Lower leg skin (tissue), 4 donors: ENCODE measurements at regions not wholly inside any gene's neighbourhood (a gene's known extent, or its start where the extent isn't known, plus 50 kb on each side); places are given as distances from the start of the nearest gene placed in this dataset.

Experiments
- DNase-seq, 2 donors: peaks; one replicate each; pipeline ENCODE4 v3.0.0-alpha.2; 2019; ENCODE audit warnings: low spot score in 2 of 2
- H3K4me3 ChIP-seq: fragments of 200-600 bp; sonication (generic); 2 replicates; pipeline ENCODE4 v1.5.1; 2017; ENCODE audit warnings: mild to moderate bottlenecking, low read depth; ENCODE audit not compliant: poor library complexity, severe bottlenecking
- POLR2A ChIP-seq, 2 donors: fragments of 450-650 bp; IDR thresholded peaks; one replicate each; pipeline ENCODE4 v1.6.1; 2016 to 2017; ENCODE audit warnings: antibody characterized with exemption in 2 of 2, mild to moderate bottlenecking in 1 of 2, moderate library complexity in 1 of 2
- WGBS, 2 donors: methylation state at CpG; one replicate each; pipeline ENCODE4 v1.1.5; 2018; 5-methylcytosine and 5-hydroxymethylcytosine counted together
- intact Hi-C: fragments of 100-400 bp; cut with DNase I; formaldehyde crosslinking; loops from one replicate; pipeline ENCODE4 v1.15.0; 2023; ENCODE audit warnings: low total_unique reads
- TF ChIP-seq, protein P1 (sequence below), 3 donors: fragments of 450-650 bp; IDR thresholded peaks; one replicate each; pipeline ENCODE4 v1.5.1; 2016; ENCODE audit warnings: antibody characterized with exemption in 3 of 3, mild to moderate bottlenecking in 3 of 3, moderate library complexity in 2 of 3

DNA sequence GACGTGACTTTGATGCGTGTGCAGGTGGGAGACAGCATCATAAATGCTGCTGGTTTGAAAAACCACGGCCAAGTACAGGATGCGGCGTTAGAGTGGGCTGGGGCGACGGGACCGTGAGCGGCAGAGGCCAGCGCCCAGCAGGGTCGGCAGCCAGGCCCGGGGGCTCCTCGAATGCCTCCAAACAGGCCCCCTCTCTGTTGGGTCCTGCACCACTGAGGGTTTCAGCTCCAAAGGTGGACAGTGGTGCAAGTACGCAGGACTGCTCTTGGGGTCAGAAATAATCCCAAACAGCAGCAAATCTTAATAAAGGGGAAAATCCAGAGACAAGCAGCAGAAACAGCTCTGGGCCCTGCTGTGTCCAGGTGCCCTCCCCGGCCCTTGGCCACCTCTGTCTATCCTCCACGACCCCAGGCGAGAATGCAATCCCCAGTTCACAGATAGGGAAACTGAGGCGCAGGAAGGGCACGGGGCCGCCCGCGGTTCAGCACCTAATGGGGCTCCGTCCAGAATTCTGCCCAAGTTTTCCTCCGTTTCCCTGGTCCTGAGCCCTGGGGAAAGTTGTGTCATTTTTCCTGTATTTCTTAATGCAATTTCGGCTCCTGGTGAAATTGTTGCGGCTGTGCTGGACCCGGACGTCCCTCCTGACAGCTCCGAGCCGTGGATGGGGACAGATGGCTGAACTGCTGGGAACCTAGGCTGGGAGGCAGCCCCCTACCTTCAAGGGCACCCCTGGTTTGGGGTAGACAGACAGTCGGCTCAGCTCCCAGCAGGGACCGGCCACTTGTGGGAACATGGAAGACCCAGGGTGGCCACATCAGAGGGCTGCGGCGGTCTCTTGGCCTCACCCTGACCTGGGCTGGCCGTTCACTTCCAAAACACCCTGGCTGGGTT, 97.4 kb downstream of the FOXL3 start:
- WGBS, 2 donors: 90 to 95% methylated on average over 32 to 35 of the region's 35 CpGs

DNA sequence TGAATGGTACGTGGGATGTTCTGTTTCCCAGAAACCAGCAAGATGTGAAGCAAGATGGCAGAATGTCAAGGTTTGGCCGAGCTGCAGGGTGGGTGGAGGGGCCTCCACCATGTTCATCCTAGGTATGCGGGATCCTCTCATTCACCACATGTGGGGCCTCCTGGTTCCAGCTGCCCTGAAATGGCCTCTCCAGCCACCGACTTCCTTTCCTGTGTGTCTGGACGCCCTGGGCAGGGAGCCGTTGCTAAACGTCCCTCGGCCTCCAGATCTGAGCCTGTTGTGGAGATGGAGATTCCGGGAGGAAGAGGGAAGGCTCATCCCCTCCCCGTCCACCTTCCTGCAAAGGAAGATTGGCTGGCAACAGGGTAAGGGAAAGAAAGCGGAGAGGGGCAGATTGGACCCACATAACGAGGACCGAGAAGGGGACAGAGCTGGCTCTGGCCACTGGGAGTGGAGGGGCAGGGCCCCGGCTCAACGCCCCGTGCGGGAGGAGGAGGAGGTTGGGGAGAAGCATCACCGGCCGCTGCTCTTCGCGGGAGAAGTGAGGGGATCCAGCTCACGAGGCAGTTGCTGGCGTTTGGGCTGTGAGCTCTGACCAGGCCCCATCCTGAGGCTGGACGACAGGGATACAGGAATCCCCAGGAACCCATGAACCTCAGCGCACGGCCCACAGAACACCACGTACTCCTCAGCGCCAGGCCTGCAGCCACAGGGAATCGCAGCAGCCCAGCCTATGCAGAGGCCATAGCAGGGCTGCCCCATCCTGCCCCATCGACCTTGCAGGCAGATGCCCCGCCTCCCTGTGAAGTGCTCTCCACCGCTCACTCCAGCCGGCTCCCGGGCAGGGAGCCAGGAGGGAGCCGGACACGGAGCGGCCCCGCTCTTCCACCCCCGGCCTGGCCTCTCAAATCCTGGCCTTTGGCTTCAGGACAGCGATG, 98.3 kb downstream of the FOXL3 start:
- TF ChIP-seq, protein P1, sequence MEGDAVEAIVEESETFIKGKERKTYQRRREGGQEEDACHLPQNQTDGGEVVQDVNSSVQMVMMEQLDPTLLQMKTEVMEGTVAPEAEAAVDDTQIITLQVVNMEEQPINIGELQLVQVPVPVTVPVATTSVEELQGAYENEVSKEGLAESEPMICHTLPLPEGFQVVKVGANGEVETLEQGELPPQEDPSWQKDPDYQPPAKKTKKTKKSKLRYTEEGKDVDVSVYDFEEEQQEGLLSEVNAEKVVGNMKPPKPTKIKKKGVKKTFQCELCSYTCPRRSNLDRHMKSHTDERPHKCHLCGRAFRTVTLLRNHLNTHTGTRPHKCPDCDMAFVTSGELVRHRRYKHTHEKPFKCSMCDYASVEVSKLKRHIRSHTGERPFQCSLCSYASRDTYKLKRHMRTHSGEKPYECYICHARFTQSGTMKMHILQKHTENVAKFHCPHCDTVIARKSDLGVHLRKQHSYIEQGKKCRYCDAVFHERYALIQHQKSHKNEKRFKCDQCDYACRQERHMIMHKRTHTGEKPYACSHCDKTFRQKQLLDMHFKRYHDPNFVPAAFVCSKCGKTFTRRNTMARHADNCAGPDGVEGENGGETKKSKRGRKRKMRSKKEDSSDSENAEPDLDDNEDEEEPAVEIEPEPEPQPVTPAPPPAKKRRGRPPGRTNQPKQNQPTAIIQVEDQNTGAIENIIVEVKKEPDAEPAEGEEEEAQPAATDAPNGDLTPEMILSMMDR (IDR thresholded peaks at IDR 0.05): no peak
- TF ChIP-seq POLR2A (IDR thresholded peaks at IDR 0.05): no peak
- WGBS, 2 donors: 85 to 88% methylated on average over 39 of the region's 40 CpGs
- intact Hi-C loops: no loop called here
- peak in 1 of 2 donors; percentile 79 for DNase-seq
- no peak overlapping the region for H3K4me3 ChIP-seq

More for the DNA sequence above, 97.4 kb downstream of the FOXL3 start:
- H3K4me3 ChIP-seq: no peak overlapping the region
- intact Hi-C loops: no loop called here
- TF ChIP-seq, protein P1 (IDR thresholded peaks at IDR 0.05): no peak
- TF ChIP-seq POLR2A (IDR thresholded peaks at IDR 0.05): no peak
- peak in 1 of 2 donors; percentile 81 for DNase-seq

DNA sequence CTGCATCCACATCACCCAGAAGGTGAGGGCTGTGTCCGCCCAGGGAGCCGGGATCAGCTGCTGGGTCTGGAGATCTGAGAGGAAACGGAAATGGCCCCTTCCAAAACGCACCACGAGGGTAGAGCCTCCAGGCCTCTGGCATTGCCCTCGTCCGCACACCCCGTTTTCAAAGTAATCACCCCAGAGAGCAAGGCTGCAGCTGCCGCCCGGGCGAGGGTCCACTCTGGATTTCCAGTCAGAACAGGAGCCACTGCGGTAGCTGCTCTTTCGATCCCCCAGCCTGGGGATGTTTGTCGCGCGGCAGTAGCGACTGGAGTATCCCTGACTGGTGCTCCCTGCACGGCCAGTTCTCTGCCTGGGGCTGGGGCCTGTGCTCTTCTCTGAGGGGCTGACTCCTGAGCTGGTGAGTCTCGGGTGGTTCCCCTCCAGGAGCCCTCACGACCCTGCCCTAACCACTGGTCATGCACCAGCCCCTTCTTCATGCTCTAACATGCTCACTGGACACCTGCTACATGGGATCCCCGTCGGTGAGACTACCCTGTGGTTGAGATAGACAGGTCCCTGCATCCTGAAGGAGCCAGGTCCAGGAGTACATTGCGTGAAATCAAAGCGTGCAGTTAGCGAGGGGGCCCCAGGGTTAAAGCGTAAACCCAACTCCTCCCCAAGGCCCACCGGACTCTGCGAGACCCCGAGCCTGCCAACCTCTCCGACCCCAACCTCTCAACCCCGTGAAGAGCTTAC, 99.2 kb downstream of the FOXL3 start:
- intact Hi-C loops: no loop called here
- 89 to 96% methylated on average over 23 to 30 of the region's 31 CpGs for WGBS, 2 donors
- no peak for TF ChIP-seq POLR2A (IDR thresholded peaks at IDR 0.05)
- TF ChIP-seq, protein P1 (IDR thresholded peaks at IDR 0.05): no peak
- peak in 1 of 2 donors; percentile 66 for DNase-seq
- H3K4me3 ChIP-seq: no peak overlapping the region

DNA sequence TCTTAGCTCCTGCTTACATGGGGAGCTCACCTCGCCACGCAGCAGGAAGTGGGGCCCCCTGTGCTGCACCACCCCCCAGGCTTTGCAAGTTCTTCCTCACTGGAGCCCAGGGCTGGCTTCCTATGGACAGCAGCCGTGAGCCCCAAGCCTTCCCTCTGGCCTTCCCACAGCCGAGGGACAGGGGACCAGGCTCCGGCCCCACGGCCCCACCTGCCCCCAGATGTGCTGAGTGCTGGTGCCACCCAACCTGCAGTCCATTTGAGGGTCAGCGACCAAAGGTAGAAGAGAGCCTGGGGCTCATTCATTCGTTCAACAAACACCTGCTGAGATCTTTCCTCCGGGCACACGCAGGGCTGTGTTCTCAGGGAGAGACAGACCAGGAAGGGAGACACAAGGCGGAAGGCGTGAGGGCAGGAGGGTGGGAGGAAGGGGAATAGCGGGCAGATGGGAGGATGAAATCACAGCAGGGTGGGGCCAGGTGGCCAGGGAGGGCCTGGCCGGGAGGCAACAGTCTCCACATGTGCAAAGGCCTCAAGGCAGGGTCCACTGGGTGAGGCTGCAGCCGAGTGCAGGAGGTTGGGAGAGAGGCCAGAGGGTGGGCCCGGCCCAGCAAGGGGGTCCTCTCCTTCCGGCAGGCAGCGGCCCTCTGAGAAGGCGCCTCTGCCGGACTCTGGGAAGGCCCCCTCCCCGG, 100.1 kb downstream of the FOXL3 start:
- 74 to 80% methylated on average over 21 of the region's 21 CpGs for WGBS, 2 donors

More for the DNA sequence above, 100.1 kb downstream of the FOXL3 start:
- no peak overlapping the region for H3K4me3 ChIP-seq
- intact Hi-C loops: no loop called here
- DNase-seq: peak in 1 of 2 donors; percentile 82
- TF ChIP-seq, protein P1 (IDR thresholded peaks at IDR 0.05): no peak
- no peak for TF ChIP-seq POLR2A (IDR thresholded peaks at IDR 0.05)
